Effector CD4-positive, alpha-beta T cell (primary cell): ENCODE measurements at regions not wholly inside any gene's neighbourhood (a gene's known extent, or its start where the extent isn't known, plus 50 kb on each side); places are given as distances from the start of the nearest gene placed in this dataset.

ENCODE experiments used
- DNase-seq: peaks from one replicate; pipeline ENCODE4 v3.0.0-alpha.2; 2020

- no peak for DNase-seq
Measured at GRCh38 chr6:139500977-139501376, 126.5 kb upstream of the CITED2 start.

DNA sequence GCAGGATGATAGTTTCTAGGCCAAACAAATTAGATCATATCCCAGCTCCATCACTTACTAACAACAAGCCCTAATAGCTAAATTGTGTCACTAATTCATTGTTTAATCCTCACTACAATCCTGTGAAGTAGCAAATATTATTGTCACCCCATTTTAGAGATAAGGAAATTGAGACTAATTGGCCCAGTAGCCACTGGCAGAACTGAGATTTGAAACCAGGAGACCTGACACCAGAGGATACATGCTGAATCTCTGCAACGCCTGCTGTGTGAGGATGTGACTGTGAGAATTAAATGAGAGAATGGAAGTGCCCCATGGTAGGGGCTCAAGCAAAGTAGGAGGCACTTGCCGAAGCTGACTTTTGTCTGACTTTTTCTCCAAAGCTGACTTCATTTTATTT, 124.3 kb upstream of the CITED2 start:
- no peak for DNase-seq

DNA sequence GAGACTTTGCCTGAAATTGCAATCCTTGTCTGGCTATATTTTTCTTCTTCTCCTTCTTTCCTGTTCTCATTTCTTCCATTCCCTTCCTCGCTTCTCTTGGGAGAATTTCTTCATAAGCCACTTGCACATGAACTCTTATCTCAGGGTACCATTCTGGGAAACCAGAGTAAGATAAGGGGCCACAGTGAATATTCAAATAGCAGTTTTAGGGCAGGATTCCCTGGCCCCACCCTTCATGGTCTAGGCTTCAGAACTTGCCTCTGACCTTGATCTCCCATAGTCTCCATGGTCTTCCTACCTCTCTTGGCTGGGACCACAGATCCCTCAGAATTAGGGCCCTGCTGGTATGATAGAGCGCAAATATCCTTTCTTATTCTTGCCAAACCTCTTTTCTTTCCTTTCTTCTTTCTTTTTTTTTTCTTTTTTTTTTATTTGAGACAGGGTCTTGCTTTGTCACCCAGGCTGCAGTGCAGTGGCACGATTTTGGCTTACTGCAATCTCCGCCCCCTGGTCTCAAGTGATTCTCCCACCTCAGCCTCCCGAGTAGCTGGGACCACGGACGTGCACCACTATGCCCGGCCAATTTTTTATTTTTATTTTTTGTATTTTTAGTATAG, 123.0 kb upstream of the CITED2 start:
- no peak for DNase-seq

DNA sequence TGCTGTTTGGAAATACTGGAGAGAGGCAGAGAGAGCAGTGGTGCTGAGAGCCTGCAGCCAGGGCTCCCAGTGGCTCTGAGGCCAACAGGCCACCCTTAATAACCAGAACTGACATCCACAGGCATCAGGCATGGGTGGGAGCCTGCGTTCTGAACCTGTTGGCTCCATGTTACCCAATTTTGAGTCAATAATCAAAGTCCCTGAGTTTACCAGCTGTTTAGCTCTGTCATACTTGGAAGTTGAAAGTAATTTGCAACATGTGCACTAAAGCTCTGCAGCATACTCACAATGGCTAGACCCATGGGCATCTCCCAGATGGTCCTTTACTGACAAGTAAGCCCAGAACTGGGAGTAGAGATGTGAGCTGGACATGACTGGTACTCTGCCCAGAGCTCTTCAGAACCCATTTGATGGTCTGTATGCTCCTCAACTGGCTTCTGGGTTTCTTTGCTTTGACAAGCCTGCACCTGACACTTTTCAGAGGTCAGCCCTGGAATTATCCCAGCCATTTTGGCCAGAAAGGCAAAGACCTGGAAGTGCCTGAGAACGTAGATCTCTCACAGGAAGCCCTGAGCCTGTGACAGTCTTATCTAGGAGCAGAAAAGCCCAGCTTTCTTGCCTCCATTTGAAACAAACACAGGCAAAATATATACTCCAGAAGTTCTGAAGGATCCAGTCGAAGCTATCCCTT, 122.4 kb upstream of the CITED2 start:
- no peak for DNase-seq

DNA sequence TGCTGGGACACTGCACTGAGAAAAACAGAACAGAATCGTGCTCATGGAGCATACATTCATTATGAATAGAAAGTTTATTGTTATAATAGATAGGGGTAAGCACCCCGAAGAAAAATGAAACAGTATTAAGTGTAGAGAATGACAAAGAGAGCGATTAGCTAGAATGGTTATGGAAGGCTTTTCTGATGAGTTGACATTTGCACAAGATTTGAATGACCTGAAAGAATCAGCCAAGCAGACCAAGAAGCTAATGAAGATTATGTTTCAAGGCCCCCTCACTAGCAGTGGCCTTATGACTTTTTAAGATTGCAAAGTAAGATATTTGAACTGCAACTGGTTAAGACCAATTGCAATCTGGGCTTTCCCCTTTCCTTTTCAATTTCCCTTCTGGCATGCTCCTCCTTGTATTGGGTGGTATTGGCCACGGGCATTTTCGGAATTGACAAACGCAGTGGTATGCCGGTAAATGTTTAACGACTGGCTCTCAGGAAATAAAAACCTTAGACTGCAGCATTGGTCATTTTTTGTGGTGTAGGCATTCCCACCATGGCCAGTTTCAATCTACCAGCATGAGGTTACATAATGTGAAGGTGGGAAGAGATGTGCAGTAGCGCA, 120.0 kb upstream of the CITED2 start:
- no peak for DNase-seq

- DNase-seq, result no peak
Measured at GRCh38 chr6:139490482-139490881, 116.0 kb upstream of the CITED2 start.

GRCh38 chr6:139486476-139486799, 112.0 kb upstream of the CITED2 start:
- DNase-seq, result no peak

DNA sequence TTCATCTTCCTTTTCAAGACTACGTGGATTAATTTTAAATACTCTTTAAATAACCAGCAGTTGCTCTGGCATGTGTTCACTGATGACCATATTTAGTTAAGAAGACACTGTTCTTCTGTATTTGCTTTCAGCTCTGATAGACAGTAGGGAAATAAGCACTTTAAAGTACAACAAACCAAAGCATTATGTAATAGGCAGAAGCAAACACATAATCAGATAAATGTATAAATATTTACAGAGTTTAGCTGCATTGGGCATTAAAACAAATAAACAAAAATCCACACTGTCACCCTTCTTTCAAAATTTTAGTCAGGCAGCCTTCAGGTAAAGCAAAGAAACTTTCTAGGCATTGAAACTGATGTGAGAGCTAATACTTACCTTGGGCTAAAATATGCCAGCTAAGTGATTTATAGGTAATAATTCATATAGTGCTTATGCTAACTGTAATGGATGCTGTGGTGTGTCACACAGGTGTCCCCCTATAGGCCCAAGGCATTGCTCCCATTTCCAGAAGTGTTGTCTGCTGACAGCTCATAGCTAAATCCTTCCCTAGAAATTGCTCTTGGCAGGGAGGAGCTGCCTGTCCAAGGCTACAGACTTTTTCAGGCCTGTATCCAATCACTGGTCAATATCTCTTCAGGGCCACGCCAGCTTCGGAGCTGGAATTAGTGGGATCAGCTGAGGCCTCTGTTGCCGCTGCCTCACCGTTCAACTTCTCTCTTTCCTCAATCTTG, 111.5 kb upstream of the CITED2 start:
- DNase-seq, result no peak

DNA sequence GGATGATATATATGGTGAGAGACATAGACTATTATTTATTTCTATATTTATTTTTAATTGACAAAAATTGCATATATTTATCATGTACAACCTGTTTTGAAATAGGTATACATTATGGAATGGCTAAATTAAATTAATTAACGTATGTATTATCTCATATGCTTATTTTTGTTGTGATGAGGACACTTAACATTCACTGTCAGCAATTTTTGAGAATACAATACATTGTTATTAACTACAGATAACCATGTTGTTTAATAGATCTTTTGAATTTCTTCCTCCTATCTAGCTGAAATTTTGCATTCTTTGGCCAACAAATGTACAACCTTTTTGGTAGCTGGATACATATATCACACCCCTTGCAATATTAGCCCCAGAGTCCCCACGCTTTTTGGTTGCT, 110.7 kb upstream of the CITED2 start:
- DNase-seq, result no peak

DNA sequence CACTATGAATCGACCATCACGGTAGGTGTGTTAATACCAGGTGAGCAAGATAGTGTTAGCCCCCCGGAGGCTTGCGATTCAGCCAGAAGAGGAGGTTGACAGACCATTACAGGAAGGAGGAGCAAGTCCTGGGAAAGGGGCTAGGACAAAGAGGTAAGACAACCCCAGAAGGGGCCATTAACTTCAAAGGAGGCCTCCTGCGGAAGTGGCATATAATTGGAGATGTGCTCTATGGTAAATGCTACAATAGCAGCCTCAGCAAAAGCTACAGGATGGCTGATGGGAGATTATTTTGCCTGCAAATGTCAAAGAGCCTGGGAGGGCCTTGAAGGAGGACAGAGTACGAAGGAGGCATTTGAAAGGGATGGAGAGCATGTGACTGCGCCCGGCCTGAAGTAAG, 108.6 kb upstream of the CITED2 start:
- no peak for DNase-seq

DNA sequence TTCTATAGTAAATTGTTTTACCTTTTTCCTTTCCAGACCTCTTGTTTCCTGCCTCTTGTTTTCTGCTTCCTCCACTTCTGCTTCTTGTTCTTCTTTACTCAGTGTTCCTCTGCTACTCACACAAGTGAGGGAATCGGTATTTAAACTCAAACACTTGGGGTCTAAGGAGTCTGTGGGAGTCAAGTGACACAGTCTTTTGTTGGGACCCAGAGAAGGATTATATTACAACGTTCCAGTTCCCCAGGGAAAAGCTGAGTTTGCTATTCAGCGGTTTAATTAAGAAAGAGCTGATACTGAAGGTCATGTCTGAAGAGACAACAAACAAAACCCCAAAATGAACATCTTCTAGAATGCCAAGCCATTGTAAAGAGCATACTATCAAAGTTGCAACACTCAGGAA, 107.8 kb upstream of the CITED2 start:
- no peak for DNase-seq

DNA sequence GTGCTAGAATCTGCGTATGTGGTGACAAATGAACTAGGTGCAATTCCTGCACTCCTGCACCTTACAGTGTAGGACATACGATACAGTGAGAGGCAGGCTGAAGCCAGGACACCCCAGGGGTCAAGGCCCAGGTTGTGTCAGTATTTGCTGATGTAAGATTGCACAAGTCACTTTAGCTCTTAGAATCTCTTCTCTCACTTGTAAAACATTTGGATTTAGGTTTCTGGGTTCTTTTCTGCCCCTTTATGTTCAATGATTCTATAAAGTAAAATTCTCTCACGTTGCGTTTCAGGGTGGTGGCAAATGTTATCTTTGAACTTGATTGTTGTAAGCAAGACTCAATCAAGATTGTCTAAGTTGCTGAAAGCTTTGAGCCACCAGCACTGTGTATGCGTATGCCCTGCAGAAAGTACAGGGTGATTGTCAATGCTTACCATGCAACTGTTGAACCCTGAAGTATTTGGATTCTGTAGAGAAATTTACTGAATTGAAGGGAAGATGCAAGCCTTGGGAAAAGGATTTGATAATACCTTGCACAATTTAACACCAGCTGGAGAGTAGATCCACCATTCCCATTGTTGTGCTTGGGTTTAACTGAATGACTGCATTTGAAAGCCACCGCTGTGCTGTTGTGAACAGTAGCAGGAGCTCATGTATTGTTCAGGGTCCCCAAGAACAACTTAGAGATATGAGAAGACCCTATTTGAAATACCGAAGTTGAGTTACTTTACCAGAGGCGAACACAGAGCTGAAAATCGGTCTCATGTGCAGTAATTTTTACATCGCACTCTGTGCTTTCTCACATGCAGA, 106.1 kb upstream of the CITED2 start:
- no peak for DNase-seq

GRCh38 chr6:139479433-139480222, 105.2 kb upstream of the CITED2 start:
- no peak for DNase-seq

- no peak for DNase-seq
Measured at GRCh38 chr6:139475646-139476045, 101.2 kb upstream of the CITED2 start.

DNA sequence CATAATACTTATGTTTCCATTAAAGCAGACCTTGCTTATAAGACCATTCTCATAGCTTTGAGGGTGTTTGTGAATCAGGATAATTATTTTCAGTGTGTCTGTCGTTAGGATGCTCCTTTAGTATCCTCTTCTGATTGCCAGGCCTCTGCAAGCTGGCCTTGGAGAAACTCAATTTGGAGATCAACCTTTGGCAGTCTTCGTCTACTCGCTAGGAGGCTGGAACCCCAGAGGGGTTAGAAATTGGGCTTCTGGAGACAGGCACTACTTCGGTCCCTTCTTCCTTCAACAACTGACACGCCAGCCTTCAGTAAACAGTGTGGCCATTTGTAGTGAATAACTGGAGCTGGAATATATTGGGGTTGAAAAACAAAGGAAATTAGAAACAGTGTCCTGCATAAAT, 100.8 kb upstream of the CITED2 start:
- no peak for DNase-seq

GRCh38 chr6:139474145-139475108, 100.0 kb upstream of the CITED2 start:
- DNase-seq, result no peak

DNA sequence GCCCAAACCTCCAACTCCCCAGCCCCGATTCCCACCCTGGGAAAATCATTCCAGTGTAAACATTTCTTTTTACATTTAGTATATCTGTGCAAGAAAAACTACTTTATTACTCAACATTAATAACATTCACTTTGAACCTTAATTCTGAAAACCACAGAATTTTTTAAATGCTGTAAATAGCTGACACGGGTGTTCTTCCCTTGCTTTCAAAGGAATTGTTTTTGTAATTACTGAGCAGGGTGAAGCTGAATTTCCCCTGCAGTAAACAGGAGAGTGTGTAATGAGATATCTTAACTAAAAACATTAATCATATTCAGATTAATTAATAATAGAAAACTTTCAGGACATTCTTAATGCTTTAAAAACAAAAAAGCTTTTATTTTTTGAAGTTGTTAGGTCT, 99.3 kb upstream of the CITED2 start:
- DNase-seq, result no peak

DNA sequence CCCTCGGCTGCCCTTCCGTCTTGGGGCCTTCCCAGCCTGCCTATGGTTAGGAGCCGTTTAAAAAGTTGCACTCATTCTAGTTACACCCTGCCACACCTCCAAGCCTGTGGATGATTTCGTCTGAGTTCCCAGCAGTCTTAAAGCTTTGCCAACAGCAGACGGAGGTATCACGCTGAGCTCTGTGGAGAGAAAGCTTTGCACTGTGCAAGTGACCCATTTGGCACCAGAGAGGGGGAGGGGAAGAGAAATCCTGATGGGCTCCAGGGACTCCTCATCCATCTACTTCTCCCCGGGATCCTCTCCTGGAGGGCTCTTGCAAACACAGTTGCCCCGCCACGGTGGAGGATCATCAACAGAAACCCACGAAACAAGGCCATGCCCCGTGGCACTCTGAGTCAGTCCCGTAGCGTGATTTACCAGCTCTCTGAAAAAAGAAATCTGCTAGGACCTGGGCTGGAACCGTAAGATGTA, 98.8 kb upstream of the CITED2 start:
- DNase-seq, result no peak

- DNase-seq, result no peak
Measured at GRCh38 chr6:139472351-139473015, 98.0 kb upstream of the CITED2 start.

DNA sequence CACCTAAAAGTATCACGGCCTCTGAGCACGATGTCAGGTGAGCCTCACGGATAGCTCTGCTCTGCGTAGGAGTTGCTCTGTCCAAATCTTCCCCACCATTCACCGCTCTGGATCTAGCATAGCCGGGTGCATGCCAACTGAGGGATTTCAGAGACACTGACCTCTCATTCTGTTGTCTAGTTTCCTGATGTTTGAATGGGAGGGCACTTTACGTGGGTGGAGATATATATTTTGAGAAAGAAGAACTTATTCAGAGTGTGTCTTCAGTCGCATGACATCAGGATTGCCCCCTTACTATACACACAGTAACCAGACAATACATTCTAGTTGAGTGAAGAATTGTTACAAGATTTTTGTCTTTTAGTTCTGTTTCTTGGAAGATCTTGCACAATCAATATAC, 96.5 kb upstream of the CITED2 start:
- DNase-seq, result no peak
